ENCODE measurements at regions not wholly inside any gene's neighbourhood (a gene's known extent, or its start where the extent isn't known, plus 50 kb on each side); places are given as distances from the start of the nearest gene placed in this dataset.

DNA sequence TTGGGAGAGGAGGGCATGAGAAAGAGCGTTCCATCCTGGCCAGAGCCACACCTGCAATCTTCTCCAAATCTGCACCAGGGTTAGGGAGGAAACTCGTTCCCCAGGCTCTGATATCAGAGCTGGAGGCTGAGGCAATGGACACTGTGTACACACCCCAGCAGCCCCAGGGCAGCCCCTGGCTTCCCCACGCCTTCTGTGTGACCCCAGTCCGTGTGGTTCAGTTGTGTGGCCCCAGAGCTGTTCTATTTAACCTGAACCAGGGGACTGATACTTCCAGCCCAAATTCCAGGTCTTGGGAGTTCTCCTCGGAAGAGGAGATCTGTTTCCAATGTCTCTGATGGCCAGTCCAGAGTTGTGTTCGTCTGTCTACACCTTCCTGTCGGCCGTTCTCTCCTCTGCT, 242.6 kb upstream of the EXOC2 start (continued):
- TF ChIP-seq, protein P1, sequence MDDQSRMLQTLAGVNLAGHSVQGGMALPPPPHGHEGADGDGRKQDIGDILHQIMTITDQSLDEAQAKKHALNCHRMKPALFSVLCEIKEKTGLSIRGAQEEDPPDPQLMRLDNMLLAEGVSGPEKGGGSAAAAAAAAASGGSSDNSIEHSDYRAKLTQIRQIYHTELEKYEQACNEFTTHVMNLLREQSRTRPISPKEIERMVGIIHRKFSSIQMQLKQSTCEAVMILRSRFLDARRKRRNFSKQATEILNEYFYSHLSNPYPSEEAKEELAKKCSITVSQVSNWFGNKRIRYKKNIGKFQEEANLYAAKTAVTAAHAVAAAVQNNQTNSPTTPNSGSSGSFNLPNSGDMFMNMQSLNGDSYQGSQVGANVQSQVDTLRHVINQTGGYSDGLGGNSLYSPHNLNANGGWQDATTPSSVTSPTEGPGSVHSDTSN (IDR thresholded peaks at IDR 0.05; ENCODE audit: insufficient replicate concordance, low read depth, low read length) = no peak
- TF ChIP-seq ZNF207 (IDR thresholded peaks at IDR 0.05; ENCODE audit: borderline replicate concordance) = no peak

DNA sequence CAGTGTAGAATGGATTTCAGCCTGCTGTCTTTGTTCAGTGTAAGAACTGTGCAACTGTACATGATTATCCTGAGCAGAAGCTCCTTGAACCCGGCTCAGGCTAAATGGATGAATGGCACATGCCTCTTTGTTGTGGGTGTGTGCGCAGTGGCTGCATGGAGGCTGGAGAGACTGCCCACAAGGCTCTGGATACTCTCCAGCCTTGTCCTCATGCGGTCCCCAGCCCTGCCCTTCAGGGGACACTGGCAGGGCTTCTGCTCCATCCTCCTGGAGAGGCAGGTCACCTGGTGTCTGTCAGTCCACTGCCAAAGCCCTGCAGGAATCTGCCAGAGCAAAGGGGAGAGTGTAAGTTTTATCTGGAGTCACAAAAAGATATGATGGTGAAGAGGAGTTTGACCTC, 241.7 kb upstream of the EXOC2 start:
- POLR2A ChIA-PET = no interaction called here
- TF ChIP-seq SREBF1 (IDR thresholded peaks at IDR 0.05; ENCODE audit: low read length) (no peak), MEF2B (IDR thresholded peaks at IDR 0.05; ENCODE audit: partially characterized antibody, poor library complexity, severe bottlenecking) (no peak), POLR2AphosphoS2 (IDR thresholded peaks at IDR 0.05; ENCODE audit: low read depth, low read length) (no peak), TARDBP (IDR thresholded peaks at IDR 0.05; ENCODE audit: borderline replicate concordance) (no peak), IRF4 (IDR thresholded peaks at IDR 0.05; ENCODE audit: low read depth, low read length) (no peak), MYC (IDR thresholded peaks at IDR 0.05; ENCODE audit: insufficient read depth, insufficient read length, insufficient replicate concordance, low read length, severe bottlenecking) (no peak), PAX8 (IDR thresholded peaks at IDR 0.05) (no peak), DPF2 (IDR thresholded peaks at IDR 0.05) (no peak)
- TF ChIP-seq, protein P2, sequence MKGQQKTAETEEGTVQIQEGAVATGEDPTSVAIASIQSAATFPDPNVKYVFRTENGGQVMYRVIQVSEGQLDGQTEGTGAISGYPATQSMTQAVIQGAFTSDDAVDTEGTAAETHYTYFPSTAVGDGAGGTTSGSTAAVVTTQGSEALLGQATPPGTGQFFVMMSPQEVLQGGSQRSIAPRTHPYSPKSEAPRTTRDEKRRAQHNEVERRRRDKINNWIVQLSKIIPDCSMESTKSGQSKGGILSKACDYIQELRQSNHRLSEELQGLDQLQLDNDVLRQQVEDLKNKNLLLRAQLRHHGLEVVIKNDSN (IDR thresholded peaks at IDR 0.05; ENCODE audit: borderline replicate concordance, extremely low read length, insufficient read depth, low read depth, low read length) = no peak
- TF ChIP-seq, protein P3, sequence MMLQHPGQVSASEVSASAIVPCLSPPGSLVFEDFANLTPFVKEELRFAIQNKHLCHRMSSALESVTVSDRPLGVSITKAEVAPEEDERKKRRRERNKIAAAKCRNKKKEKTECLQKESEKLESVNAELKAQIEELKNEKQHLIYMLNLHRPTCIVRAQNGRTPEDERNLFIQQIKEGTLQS (IDR thresholded peaks at IDR 0.05; ENCODE audit: borderline replicate concordance, extremely low read depth, low read depth, low read length) = no peak
- TF ChIP-seq, protein P4, sequence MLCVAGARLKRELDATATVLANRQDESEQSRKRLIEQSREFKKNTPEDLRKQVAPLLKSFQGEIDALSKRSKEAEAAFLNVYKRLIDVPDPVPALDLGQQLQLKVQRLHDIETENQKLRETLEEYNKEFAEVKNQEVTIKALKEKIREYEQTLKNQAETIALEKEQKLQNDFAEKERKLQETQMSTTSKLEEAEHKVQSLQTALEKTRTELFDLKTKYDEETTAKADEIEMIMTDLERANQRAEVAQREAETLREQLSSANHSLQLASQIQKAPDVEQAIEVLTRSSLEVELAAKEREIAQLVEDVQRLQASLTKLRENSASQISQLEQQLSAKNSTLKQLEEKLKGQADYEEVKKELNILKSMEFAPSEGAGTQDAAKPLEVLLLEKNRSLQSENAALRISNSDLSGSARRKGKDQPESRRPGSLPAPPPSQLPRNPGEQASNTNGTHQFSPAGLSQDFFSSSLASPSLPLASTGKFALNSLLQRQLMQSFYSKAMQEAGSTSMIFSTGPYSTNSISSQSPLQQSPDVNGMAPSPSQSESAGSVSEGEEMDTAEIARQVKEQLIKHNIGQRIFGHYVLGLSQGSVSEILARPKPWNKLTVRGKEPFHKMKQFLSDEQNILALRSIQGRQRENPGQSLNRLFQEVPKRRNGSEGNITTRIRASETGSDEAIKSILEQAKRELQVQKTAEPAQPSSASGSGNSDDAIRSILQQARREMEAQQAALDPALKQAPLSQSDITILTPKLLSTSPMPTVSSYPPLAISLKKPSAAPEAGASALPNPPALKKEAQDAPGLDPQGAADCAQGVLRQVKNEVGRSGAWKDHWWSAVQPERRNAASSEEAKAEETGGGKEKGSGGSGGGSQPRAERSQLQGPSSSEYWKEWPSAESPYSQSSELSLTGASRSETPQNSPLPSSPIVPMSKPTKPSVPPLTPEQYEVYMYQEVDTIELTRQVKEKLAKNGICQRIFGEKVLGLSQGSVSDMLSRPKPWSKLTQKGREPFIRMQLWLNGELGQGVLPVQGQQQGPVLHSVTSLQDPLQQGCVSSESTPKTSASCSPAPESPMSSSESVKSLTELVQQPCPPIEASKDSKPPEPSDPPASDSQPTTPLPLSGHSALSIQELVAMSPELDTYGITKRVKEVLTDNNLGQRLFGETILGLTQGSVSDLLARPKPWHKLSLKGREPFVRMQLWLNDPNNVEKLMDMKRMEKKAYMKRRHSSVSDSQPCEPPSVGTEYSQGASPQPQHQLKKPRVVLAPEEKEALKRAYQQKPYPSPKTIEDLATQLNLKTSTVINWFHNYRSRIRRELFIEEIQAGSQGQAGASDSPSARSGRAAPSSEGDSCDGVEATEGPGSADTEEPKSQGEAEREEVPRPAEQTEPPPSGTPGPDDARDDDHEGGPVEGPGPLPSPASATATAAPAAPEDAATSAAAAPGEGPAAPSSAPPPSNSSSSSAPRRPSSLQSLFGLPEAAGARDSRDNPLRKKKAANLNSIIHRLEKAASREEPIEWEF (IDR thresholded peaks at IDR 0.05; ENCODE audit: insufficient replicate concordance, low read depth, low read length) = no peak
- TF ChIP-seq, protein P5, sequence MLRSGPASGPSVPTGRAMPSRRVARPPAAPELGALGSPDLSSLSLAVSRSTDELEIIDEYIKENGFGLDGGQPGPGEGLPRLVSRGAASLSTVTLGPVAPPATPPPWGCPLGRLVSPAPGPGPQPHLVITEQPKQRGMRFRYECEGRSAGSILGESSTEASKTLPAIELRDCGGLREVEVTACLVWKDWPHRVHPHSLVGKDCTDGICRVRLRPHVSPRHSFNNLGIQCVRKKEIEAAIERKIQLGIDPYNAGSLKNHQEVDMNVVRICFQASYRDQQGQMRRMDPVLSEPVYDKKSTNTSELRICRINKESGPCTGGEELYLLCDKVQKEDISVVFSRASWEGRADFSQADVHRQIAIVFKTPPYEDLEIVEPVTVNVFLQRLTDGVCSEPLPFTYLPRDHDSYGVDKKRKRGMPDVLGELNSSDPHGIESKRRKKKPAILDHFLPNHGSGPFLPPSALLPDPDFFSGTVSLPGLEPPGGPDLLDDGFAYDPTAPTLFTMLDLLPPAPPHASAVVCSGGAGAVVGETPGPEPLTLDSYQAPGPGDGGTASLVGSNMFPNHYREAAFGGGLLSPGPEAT (IDR thresholded peaks at IDR 0.05; ENCODE audit: low read depth) = no peak

More for the DNA sequence above, 241.7 kb upstream of the EXOC2 start:
- ChIA-PET CTCF (no interaction called here), SMC1A (ENCODE audit: uncharacterized antibody, unreplicated experiment) (no interaction called here), RAD21 (ENCODE audit: unreplicated experiment) (no interaction called here)
- in situ Hi-C loops (cut with MboI) = no loop called here
- Histone ChIP-seq H3K79me2 (ENCODE audit: control insufficient read depth, insufficient read depth, low read length) (no peaks in the 10 kb centered on the region), H3K36me3 (ENCODE audit: control insufficient read depth in 2 of 2, insufficient read depth in 2 of 2, low read length in 1 of 2) (no peaks in the 10 kb centered on the region), H3K9ac (ENCODE audit: control insufficient read depth, insufficient read depth, low read length) (no peak overlapping the region), H3K27me3 (replicated peaks in 1 of 2; ENCODE audit: control insufficient read depth in 2 of 2, insufficient read depth in 2 of 2, low read length in 1 of 2) (peaks cover 5 to 10% of the 10 kb centered on the region in 2 experiments; a peak in 3 of 4 replicates), H3K4me1 (ENCODE audit: control insufficient read depth, insufficient read depth, low read length) (no peaks in the 10 kb centered on the region), H4K20me1 (ENCODE audit: control insufficient read depth, insufficient read depth) (no peaks in the 10 kb centered on the region), H2AFZ (ENCODE audit: control insufficient read depth, low read depth, low read length) (no peak overlapping the region), H3K4me3 (no peak overlapping the region), H3K9me3 (replicated peaks; ENCODE audit: control insufficient read depth, insufficient read depth, low read length) (no peaks in the 10 kb centered on the region; the same call in 2 of the 3 replicates), H3K27ac (ENCODE audit: control insufficient read depth, insufficient read depth) (no peak overlapping the region), H3K4me2 (ENCODE audit: control insufficient read depth, insufficient read depth) (no peak overlapping the region)
- 20% methylated on average over 3 of the region's 3 CpGs for WGBS (ENCODE audit: insufficient coverage, insufficient replicate concordance, low lambda C conversion rate, missing lambda C conversion rate)
- FAIRE-seq (no peak), ATAC-seq (no peak), DNase-seq (ENCODE audit: low read depth, low spot score) (no peak)
- intact Hi-C loops (cut with micrococcal nuclease; ENCODE audit: unreplicated experiment) = no loop called here
- no TSS peak for BruUV-seq (replicated peaks)

All from GM12878 (cell line).